Esophagus squamous epithelium (tissue), 4 donors: ENCODE measurements at regions not wholly inside any gene's neighbourhood (a gene's known extent, or its start where the extent isn't known, plus 50 kb on each side); places are given as distances from the start of the nearest gene placed in this dataset.

ENCODE experiments used
- POLR2A ChIP-seq, 4 donors: fragments of 450-650 bp; IDR thresholded peaks; one replicate each; pipeline ENCODE4 v1.6.1; 2017; ENCODE audit warnings: antibody characterized with exemption in 4 of 4, mild to moderate bottlenecking in 4 of 4, moderate library complexity in 3 of 4
- TF ChIP-seq, protein P1 (sequence below), 6 experiments: fragments of 450-650 bp in 4 of 6; fragments of 200-600 bp in 2 of 6; sonication (generic) in 2 of 6; IDR thresholded peaks; one replicate each; pipeline ENCODE4 v1.5.1; 2016 to 2019; ENCODE audit warnings: antibody characterized with exemption in 6 of 6, mild to moderate bottlenecking in 4 of 6, moderate library complexity in 4 of 6

DNA sequence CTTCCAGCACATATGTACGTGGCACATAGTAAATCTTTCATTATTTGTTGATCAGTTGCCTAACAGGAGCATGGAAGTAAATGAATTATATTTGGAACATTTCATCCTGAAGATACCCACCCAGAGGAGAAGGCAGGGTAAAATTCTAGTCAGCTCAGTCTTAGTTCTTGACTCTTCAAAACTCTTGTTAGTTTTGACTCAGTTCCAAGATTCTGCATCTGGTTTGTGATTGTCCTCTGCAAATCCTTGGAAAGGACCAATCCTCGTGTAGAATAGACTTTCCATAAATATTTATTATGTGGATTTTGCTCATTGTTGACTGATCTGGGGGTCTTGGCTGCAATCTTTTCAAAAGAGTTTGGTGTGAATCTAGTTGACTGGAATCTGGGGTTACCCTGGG is 257.5 kb upstream of the FAT1 start:
- TF ChIP-seq, protein P1, sequence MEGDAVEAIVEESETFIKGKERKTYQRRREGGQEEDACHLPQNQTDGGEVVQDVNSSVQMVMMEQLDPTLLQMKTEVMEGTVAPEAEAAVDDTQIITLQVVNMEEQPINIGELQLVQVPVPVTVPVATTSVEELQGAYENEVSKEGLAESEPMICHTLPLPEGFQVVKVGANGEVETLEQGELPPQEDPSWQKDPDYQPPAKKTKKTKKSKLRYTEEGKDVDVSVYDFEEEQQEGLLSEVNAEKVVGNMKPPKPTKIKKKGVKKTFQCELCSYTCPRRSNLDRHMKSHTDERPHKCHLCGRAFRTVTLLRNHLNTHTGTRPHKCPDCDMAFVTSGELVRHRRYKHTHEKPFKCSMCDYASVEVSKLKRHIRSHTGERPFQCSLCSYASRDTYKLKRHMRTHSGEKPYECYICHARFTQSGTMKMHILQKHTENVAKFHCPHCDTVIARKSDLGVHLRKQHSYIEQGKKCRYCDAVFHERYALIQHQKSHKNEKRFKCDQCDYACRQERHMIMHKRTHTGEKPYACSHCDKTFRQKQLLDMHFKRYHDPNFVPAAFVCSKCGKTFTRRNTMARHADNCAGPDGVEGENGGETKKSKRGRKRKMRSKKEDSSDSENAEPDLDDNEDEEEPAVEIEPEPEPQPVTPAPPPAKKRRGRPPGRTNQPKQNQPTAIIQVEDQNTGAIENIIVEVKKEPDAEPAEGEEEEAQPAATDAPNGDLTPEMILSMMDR (IDR thresholded peaks at IDR 0.05), result no peak
- no peak for TF ChIP-seq POLR2A (IDR thresholded peaks at IDR 0.05)
